ENCODE measurements at regions not wholly inside any gene's neighbourhood (a gene's known extent, or its start where the extent isn't known, plus 50 kb on each side); places are given as distances from the start of the nearest gene placed in this dataset.
"Not testable (repeated sequence)": the region's sequence is repeated elsewhere in the genome, so short reads cannot be mapped to it uniquely, and the experiment has no call there.

GRCh38 chr15:87527416-87527815, 729.1 kb downstream of the NTRK3 start:
- peak; percentile 1 for DNase-seq

- DNase-seq = no peak
Observed at GRCh38 chr15:87523516-87523915, 733.0 kb downstream of the NTRK3 start.

GRCh38 chr15:87522997-87523396, 733.5 kb downstream of the NTRK3 start:
- no peak for DNase-seq

- no peak for DNase-seq
Observed at GRCh38 chr15:87518957-87519356, 737.6 kb downstream of the NTRK3 start.

GRCh38 chr15:87508086-87508485, 748.5 kb downstream of the NTRK3 start:
- no peak for DNase-seq

- DNase-seq = no peak
Observed at GRCh38 chr15:87502173-87502572, 754.4 kb downstream of the NTRK3 start.

GRCh38 chr15:87500240-87500639, 756.3 kb downstream of the NTRK3 start:
- no peak for DNase-seq

- no peak for DNase-seq
Observed at GRCh38 chr15:87498560-87498959, 758.0 kb downstream of the NTRK3 start.

- no peak for DNase-seq
Observed at GRCh38 chr15:87496795-87497194, 759.7 kb downstream of the NTRK3 start.

GRCh38 chr15:87496109-87496508, 760.4 kb downstream of the NTRK3 start:
- DNase-seq = no peak

GRCh38 chr15:87493803-87494202, 762.7 kb downstream of the NTRK3 start:
- no peak for DNase-seq

- DNase-seq = no peak
Observed at GRCh38 chr15:87492321-87492720, 764.2 kb downstream of the NTRK3 start.

- DNase-seq = no peak
Observed at GRCh38 chr15:87490666-87491065, 765.9 kb downstream of the NTRK3 start.

- DNase-seq = no peak
Observed at GRCh38 chr15:87489902-87490665, 766.5 kb downstream of the NTRK3 start.

GRCh38 chr15:87489456-87489855, 767.1 kb downstream of the NTRK3 start:
- no peak for DNase-seq

- no peak for DNase-seq
Observed at GRCh38 chr15:87487484-87487883, 769.1 kb downstream of the NTRK3 start.

GRCh38 chr15:87483468-87483867, 773.1 kb downstream of the NTRK3 start:
- DNase-seq = no peak

GRCh38 chr15:87481126-87481525, 775.4 kb downstream of the NTRK3 start:
- DNase-seq = no peak

- no peak for DNase-seq
Observed at GRCh38 chr15:87478687-87479072, 777.9 kb downstream of the NTRK3 start.

- DNase-seq = peak; percentile 72
Observed at GRCh38 chr15:87477737-87478686, 778.5 kb downstream of the NTRK3 start.

- DNase-seq = no peak
Observed at GRCh38 chr15:87477026-87477425, 779.5 kb downstream of the NTRK3 start.

- no peak for DNase-seq
Observed at GRCh38 chr15:87470923-87471322, 785.6 kb downstream of the NTRK3 start.

GRCh38 chr15:87463956-87464355, 792.6 kb downstream of the NTRK3 start:
- DNase-seq = not testable (repeated sequence)

GRCh38 chr15:87461631-87462030, 794.9 kb downstream of the NTRK3 start:
- no peak for DNase-seq
